ENCODE measurements at regions not wholly inside any gene's neighbourhood (a gene's known extent, or its start where the extent isn't known, plus 50 kb on each side); places are given as distances from the start of the nearest gene placed in this dataset.

DNA sequence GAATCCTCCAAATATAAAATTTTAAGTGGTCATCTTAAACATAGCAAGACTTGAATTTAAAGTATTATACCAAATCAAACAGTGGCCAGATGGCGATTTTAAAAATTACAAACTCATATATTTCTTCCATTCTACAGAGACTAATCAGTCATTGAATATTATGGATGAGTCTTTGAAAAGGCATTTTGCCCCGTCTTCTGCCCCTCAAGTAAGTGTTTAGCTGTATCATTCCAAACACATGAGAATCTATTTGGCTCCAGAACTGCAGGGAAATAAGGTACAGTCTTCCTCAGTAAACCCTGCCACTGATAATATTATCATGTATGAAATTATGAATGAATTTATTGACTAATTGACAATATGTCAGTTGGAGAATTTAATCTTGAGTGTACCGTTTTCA is 191.0 kb downstream of the SLC7A11 start:
- TF ChIP-seq, protein P1, sequence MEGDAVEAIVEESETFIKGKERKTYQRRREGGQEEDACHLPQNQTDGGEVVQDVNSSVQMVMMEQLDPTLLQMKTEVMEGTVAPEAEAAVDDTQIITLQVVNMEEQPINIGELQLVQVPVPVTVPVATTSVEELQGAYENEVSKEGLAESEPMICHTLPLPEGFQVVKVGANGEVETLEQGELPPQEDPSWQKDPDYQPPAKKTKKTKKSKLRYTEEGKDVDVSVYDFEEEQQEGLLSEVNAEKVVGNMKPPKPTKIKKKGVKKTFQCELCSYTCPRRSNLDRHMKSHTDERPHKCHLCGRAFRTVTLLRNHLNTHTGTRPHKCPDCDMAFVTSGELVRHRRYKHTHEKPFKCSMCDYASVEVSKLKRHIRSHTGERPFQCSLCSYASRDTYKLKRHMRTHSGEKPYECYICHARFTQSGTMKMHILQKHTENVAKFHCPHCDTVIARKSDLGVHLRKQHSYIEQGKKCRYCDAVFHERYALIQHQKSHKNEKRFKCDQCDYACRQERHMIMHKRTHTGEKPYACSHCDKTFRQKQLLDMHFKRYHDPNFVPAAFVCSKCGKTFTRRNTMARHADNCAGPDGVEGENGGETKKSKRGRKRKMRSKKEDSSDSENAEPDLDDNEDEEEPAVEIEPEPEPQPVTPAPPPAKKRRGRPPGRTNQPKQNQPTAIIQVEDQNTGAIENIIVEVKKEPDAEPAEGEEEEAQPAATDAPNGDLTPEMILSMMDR (IDR thresholded peaks at IDR 0.05): no peak
- TF ChIP-seq POLR2A (IDR thresholded peaks at IDR 0.05): no peak
- TF ChIP-seq POLR2AphosphoS5 (IDR thresholded peaks at IDR 0.05): no peak
